Panc1 (cell line): ENCODE measurements at regions not wholly inside any gene's neighbourhood (a gene's known extent, or its start where the extent isn't known, plus 50 kb on each side); places are given as distances from the start of the nearest gene placed in this dataset.

ENCODE experiments used
- ATAC-seq: fragments of 200-7000 bp; cut with Tn5 transposase; 2 replicates; pipeline ENCODE4 v1.9.1; 2020; ENCODE audit warnings: mild to moderate bottlenecking, moderate library complexity
- BruUV-seq: library from RNA; stranded (reverse); fragments of 400-500 nt; replicated peaks from 2 replicates; lab custom pipeline; 2021; lab: Mats Ljungman, UMichigan
- CTCF ChIA-PET: fragments of 300-600 bp; sonication (Branson Sonifier 250); formaldehyde crosslinking; loops from one replicate; lab custom pipeline; 2022; ENCODE audit warnings: antibody characterized with exemption; lab: Charles Lee
- POLR2A ChIA-PET: fragments of 300-600 bp; sonication (Branson Sonifier 250); formaldehyde crosslinking; loops from one replicate; lab custom pipeline; 2022; ENCODE audit warnings: antibody characterized with exemption; lab: Charles Lee
- DNase-seq: peaks from one replicate; pipeline ENCODE4 v3.0.0-alpha.2; 2010; ENCODE audit warnings: low read depth, low spot score
- H3K27ac ChIP-seq: 2 replicates; pipeline ENCODE4 v1.5.1; 2011; ENCODE audit warnings: mild to moderate bottlenecking, low read length, inconsistent platforms
- H3K27me3 ChIP-seq: fragments of 200-500 bp; sonication (Bioruptor generic); 2 replicates; pipeline ENCODE4 v1.6.0; 2014; ENCODE audit warnings: low read length, inconsistent platforms; ENCODE audit not compliant: control insufficient read depth, insufficient read depth
- H3K36me3 ChIP-seq: fragments of 200-500 bp; sonication (Bioruptor generic); 2 replicates; pipeline ENCODE4 v1.5.1; 2014; ENCODE audit warnings: inconsistent platforms, mild to moderate bottlenecking, low read length, moderate library complexity; ENCODE audit not compliant: control insufficient read depth, insufficient read depth
- H3K4me1 ChIP-seq: 2 replicates; pipeline ENCODE4 v1.5.1; 2011; ENCODE audit warnings: inconsistent platforms, mild to moderate bottlenecking, low read length, moderate library complexity; ENCODE audit not compliant: control insufficient read depth, insufficient read depth
- H3K4me3 ChIP-seq, 2 experiments: 2 replicates each; pipeline ENCODE4 v1.5.1; 2011 to 2012; ENCODE audit warnings: low read depth in 2 of 2, low read length in 2 of 2, mild to moderate bottlenecking in 2 of 2, inconsistent platforms in 1 of 2, moderate library complexity in 1 of 2
- H3K9me3 ChIP-seq: fragments of 200-500 bp; sonication (Bioruptor generic); 2 replicates; pipeline ENCODE4 v1.5.1; 2014; ENCODE audit warnings: low read depth, mild to moderate bottlenecking, inconsistent platforms, low read length, moderate library complexity; ENCODE audit not compliant: control insufficient read depth, insufficient read depth
- POLR2AphosphoS5 ChIP-seq: IDR thresholded peaks from 2 replicates; pipeline ENCODE4 v1.6.1; 2012; ENCODE audit warnings: mild to moderate bottlenecking, low read depth, low read length, moderate library complexity
- SIN3A ChIP-seq: IDR thresholded peaks from 2 replicates; pipeline ENCODE4 v1.6.1; 2012; ENCODE audit warnings: low read depth, mild to moderate bottlenecking, low read length, moderate library complexity, borderline replicate concordance; ENCODE audit not compliant: insufficient read depth
- TCF7L2 ChIP-seq: IDR thresholded peaks from 2 replicates; pipeline ENCODE4 v1.6.1; 2011; ENCODE audit warnings: mild to moderate bottlenecking, low read depth, low read length, inconsistent platforms
- in situ Hi-C: cut with HindIII; loops from 2 replicates; pipeline ENCODE4 v1.10.0; 2016; ENCODE audit warnings: low sequenced_read_pairs, low pct_unique_long_range_greater_than_20kb
- intact Hi-C: fragments of 100-400 bp; cut with micrococcal nuclease; formaldehyde crosslinking; loops from one replicate; pipeline ENCODE4 v1.10.0; 2022; ENCODE audit not compliant: unreplicated experiment
- TF ChIP-seq, protein P1 (sequence below): fragments of 450-650 bp; IDR thresholded peaks from 2 replicates; pipeline ENCODE4 v1.5.1; 2017; ENCODE audit warnings: mild to moderate bottlenecking
- TF ChIP-seq, protein P2 (sequence below), 2 experiments: IDR thresholded peaks; 2 replicates each; pipeline ENCODE4 v1.6.1; 2011 to 2012; ENCODE audit warnings: low read depth in 2 of 2, control low read depth in 1 of 2, low read length in 1 of 2, mild to moderate bottlenecking in 1 of 2, moderate library complexity in 1 of 2; ENCODE audit not compliant: insufficient read depth in 1 of 2

DNA sequence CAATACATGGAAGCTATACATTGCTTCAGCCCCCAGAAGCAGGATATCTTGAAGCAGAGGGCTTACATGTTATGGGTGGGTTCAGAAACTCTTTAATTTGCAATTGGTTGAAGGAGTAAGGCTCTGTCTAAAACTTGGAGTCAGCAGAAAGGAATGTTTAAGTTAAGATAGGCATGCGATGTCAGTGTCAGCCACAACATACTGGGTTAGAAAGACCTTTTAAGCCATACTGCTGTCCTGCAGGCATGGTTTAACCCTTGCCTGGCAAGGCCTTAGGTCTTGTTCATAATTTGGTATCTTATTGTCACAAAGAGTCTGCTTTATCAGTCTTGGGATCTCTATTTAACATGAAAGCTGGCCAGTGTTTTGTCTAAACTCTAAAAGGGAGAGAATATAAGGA is 1619.6 kb upstream of the WWC1 start:
- no peaks in the 10 kb centered on the region for H3K27me3 ChIP-seq
- no peaks in the 10 kb centered on the region for H3K36me3 ChIP-seq
- POLR2A ChIA-PET = no interaction called here
- CTCF ChIA-PET = no interaction called here
- in situ Hi-C loops = no loop called here
- no peak for TF ChIP-seq POLR2AphosphoS5
- TF ChIP-seq, protein P1, sequence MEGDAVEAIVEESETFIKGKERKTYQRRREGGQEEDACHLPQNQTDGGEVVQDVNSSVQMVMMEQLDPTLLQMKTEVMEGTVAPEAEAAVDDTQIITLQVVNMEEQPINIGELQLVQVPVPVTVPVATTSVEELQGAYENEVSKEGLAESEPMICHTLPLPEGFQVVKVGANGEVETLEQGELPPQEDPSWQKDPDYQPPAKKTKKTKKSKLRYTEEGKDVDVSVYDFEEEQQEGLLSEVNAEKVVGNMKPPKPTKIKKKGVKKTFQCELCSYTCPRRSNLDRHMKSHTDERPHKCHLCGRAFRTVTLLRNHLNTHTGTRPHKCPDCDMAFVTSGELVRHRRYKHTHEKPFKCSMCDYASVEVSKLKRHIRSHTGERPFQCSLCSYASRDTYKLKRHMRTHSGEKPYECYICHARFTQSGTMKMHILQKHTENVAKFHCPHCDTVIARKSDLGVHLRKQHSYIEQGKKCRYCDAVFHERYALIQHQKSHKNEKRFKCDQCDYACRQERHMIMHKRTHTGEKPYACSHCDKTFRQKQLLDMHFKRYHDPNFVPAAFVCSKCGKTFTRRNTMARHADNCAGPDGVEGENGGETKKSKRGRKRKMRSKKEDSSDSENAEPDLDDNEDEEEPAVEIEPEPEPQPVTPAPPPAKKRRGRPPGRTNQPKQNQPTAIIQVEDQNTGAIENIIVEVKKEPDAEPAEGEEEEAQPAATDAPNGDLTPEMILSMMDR = no peak
- TF ChIP-seq SIN3A = no peak
- intact Hi-C loops = no loop called here
- DNase-seq (no peak), ATAC-seq (no peak)
- H3K4me1 ChIP-seq = no peaks in the 10 kb centered on the region
- no peaks in the 10 kb centered on the region for H3K9me3 ChIP-seq
- H3K4me3 ChIP-seq = no peak overlapping the region
- H3K27ac ChIP-seq = no peak overlapping the region
- no TSS peak for BruUV-seq

DNA sequence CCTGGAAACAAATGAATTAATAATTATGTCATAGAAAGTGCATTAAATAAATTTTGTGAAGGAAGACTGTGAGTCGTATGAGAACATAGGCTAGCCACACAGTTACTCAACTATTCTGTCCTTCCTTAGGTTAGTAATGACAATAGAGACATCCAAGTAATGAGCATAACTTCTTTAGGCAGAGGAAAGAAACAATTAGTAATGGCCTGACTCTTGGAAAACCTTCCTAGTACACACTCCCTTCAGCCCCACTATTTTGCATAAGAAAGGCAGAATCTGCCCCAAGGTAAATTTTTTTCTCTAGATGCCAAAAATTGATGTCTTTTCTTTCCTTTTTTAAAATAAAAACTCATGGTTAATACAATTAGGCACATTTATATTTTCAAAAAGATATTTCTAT is 1619.0 kb upstream of the WWC1 start:
- H3K4me1 ChIP-seq = no peaks in the 10 kb centered on the region
- H3K27me3 ChIP-seq = no peaks in the 10 kb centered on the region
- ATAC-seq (no peak), DNase-seq (no peak)
- in situ Hi-C loops (no loop called here), intact Hi-C loops (no loop called here)
- POLR2A ChIA-PET = no interaction called here
- BruUV-seq = no TSS peak
- no peaks in the 10 kb centered on the region for H3K9me3 ChIP-seq
- CTCF ChIA-PET = no interaction called here
- H3K4me3 ChIP-seq = no peak overlapping the region
- no peaks in the 10 kb centered on the region for H3K36me3 ChIP-seq
- TF ChIP-seq TCF7L2 (no peak), SIN3A (no peak), POLR2AphosphoS5 (no peak)
- TF ChIP-seq, protein P2, sequence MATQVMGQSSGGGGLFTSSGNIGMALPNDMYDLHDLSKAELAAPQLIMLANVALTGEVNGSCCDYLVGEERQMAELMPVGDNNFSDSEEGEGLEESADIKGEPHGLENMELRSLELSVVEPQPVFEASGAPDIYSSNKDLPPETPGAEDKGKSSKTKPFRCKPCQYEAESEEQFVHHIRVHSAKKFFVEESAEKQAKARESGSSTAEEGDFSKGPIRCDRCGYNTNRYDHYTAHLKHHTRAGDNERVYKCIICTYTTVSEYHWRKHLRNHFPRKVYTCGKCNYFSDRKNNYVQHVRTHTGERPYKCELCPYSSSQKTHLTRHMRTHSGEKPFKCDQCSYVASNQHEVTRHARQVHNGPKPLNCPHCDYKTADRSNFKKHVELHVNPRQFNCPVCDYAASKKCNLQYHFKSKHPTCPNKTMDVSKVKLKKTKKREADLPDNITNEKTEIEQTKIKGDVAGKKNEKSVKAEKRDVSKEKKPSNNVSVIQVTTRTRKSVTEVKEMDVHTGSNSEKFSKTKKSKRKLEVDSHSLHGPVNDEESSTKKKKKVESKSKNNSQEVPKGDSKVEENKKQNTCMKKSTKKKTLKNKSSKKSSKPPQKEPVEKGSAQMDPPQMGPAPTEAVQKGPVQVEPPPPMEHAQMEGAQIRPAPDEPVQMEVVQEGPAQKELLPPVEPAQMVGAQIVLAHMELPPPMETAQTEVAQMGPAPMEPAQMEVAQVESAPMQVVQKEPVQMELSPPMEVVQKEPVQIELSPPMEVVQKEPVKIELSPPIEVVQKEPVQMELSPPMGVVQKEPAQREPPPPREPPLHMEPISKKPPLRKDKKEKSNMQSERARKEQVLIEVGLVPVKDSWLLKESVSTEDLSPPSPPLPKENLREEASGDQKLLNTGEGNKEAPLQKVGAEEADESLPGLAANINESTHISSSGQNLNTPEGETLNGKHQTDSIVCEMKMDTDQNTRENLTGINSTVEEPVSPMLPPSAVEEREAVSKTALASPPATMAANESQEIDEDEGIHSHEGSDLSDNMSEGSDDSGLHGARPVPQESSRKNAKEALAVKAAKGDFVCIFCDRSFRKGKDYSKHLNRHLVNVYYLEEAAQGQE (IDR thresholded peaks at IDR 0.05; ENCODE audit: insufficient read depth in 1 of 2, low read depth in 2 of 2, low read length in 1 of 2) = no peak
- TF ChIP-seq, protein P1 = no peak
- no peak overlapping the region for H3K27ac ChIP-seq
